ENCODE measurements at regions not wholly inside any gene's neighbourhood (a gene's known extent, or its start where the extent isn't known, plus 50 kb on each side); places are given as distances from the start of the nearest gene placed in this dataset.

GRCh38 chr7:155979994-155980393, 167.7 kb upstream of the SHH start:
- no peak for DNase-seq (ENCODE audit: low spot score)
- no peaks in the 10 kb centered on the region for H3K9me3 ChIP-seq (ENCODE audit: control insufficient read depth in 4 of 4, low read length in 3 of 4)
- no peak overlapping the region for H3K4me3 ChIP-seq (ENCODE audit: low read depth in 1 of 3, low read length in 3 of 3)
- H3K27me3 ChIP-seq (ENCODE audit: control insufficient read depth in 4 of 4, insufficient read depth in 4 of 4, low read length in 3 of 4), result peaks cover 0 to 4% (median 0%) of the 10 kb centered on the region in 4 donors
- no peaks in the 10 kb centered on the region for H3K36me3 ChIP-seq (ENCODE audit: control insufficient read depth in 4 of 4, insufficient read depth in 3 of 4, low read depth in 1 of 4, low read length in 3 of 4)
- WGBS, result 57% methylated on average over 12 of the region's 12 CpGs
- TF ChIP-seq SP1 (IDR thresholded peaks at IDR 0.05) (no peak), GABPA (IDR thresholded peaks at IDR 0.05 in 1 of 2, conservative IDR thresholded peaks at IDR 0.05 in 1 of 2) (no peak)
- TF ChIP-seq, protein P1, sequence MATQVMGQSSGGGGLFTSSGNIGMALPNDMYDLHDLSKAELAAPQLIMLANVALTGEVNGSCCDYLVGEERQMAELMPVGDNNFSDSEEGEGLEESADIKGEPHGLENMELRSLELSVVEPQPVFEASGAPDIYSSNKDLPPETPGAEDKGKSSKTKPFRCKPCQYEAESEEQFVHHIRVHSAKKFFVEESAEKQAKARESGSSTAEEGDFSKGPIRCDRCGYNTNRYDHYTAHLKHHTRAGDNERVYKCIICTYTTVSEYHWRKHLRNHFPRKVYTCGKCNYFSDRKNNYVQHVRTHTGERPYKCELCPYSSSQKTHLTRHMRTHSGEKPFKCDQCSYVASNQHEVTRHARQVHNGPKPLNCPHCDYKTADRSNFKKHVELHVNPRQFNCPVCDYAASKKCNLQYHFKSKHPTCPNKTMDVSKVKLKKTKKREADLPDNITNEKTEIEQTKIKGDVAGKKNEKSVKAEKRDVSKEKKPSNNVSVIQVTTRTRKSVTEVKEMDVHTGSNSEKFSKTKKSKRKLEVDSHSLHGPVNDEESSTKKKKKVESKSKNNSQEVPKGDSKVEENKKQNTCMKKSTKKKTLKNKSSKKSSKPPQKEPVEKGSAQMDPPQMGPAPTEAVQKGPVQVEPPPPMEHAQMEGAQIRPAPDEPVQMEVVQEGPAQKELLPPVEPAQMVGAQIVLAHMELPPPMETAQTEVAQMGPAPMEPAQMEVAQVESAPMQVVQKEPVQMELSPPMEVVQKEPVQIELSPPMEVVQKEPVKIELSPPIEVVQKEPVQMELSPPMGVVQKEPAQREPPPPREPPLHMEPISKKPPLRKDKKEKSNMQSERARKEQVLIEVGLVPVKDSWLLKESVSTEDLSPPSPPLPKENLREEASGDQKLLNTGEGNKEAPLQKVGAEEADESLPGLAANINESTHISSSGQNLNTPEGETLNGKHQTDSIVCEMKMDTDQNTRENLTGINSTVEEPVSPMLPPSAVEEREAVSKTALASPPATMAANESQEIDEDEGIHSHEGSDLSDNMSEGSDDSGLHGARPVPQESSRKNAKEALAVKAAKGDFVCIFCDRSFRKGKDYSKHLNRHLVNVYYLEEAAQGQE (IDR thresholded peaks at IDR 0.05), result no peak
- H3K9ac ChIP-seq (ENCODE audit: low read depth in 1 of 2, low read length in 2 of 2), result no peak overlapping the region
- no peak overlapping the region for H3K27ac ChIP-seq (ENCODE audit: low read depth in 1 of 2, low read length in 2 of 2)
- no peaks in the 10 kb centered on the region for H3K4me1 ChIP-seq (ENCODE audit: control insufficient read depth in 4 of 4, insufficient read depth in 4 of 4, low read length in 3 of 4)

DNA sequence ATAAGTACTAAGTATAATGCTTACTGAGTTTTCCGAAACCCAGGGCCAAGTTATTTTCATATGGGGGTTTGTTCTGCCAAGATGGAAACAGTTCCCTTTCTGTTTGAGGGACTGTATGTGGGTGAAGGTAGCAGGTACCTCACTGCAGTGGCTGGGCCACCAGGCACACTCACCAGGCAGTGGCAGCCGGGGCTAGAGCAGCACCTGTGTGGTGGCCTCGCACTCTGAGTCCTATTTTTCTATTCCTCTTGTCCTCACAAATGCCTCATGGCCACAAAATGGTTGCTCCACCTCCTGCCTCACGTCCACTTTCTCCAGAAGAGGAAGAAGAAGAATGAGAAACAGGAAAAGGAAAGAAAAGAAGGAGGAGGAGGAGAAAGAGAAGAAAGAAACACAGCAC, 167.3 kb upstream of the SHH start:
- Histone ChIP-seq H3K36me3 (ENCODE audit: control insufficient read depth in 4 of 4, insufficient read depth in 3 of 4, low read depth in 1 of 4, low read length in 3 of 4) (no peaks in the 10 kb centered on the region), H3K27me3 (ENCODE audit: control insufficient read depth in 4 of 4, insufficient read depth in 4 of 4, low read length in 3 of 4) (peaks cover 0 to 4% (median 0%) of the 10 kb centered on the region in 4 donors), H3K4me1 (ENCODE audit: control insufficient read depth in 4 of 4, insufficient read depth in 4 of 4, low read length in 3 of 4) (no peaks in the 10 kb centered on the region), H3K9me3 (ENCODE audit: control insufficient read depth in 4 of 4, low read length in 3 of 4) (no peaks in the 10 kb centered on the region), H3K27ac (ENCODE audit: low read depth in 1 of 2, low read length in 2 of 2) (no peak overlapping the region), H3K4me3 (ENCODE audit: low read depth in 1 of 3, low read length in 3 of 3) (no peak overlapping the region), H3K9ac (ENCODE audit: low read depth in 1 of 2, low read length in 2 of 2) (no peak overlapping the region)
- TF ChIP-seq HNF4G (IDR thresholded peaks at IDR 0.05), result no peak
- no peak for TF ChIP-seq YY1 (IDR thresholded peaks at IDR 0.05)
- no peak for TF ChIP-seq SP1 (IDR thresholded peaks at IDR 0.05)
- TF ChIP-seq, protein P2, sequence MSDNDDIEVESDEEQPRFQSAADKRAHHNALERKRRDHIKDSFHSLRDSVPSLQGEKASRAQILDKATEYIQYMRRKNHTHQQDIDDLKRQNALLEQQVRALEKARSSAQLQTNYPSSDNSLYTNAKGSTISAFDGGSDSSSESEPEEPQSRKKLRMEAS (IDR thresholded peaks at IDR 0.05), result no peak
- no peak for TF ChIP-seq RAD21 (IDR thresholded peaks at IDR 0.05)
- TF ChIP-seq FOXA1 (IDR thresholded peaks at IDR 0.05), result no peak
- no peak for TF ChIP-seq JUND (IDR thresholded peaks at IDR 0.05)
- TF ChIP-seq ZBTB33 (IDR thresholded peaks at IDR 0.05), result no peak
- TF ChIP-seq RXRA (IDR thresholded peaks at IDR 0.05), result no peak
- no peak for TF ChIP-seq TAF1 (conservative IDR thresholded peaks at IDR 0.05)
- DNase-seq (ENCODE audit: low spot score), result no peak
- WGBS, result 72% methylated on average over 4 of the region's 4 CpGs

- Histone ChIP-seq H3K9ac (ENCODE audit: low read depth in 1 of 2, low read length in 2 of 2) (no peak overlapping the region), H3K27ac (ENCODE audit: low read depth in 1 of 2, low read length in 2 of 2) (no peak overlapping the region), H3K27me3 (ENCODE audit: control insufficient read depth in 4 of 4, insufficient read depth in 4 of 4, low read length in 3 of 4) (peaks cover 0 to 4% (median under 1%) of the 10 kb centered on the region in 4 donors), H3K4me3 (ENCODE audit: low read depth in 1 of 3, low read length in 3 of 3) (no peak overlapping the region), H3K4me1 (ENCODE audit: control insufficient read depth in 4 of 4, insufficient read depth in 4 of 4, low read length in 3 of 4) (no peaks in the 10 kb centered on the region), H3K9me3 (ENCODE audit: control insufficient read depth in 4 of 4, low read length in 3 of 4) (no peaks in the 10 kb centered on the region), H3K36me3 (ENCODE audit: control insufficient read depth in 4 of 4, insufficient read depth in 3 of 4, low read depth in 1 of 4, low read length in 3 of 4) (no peaks in the 10 kb centered on the region)
- 75% methylated on average over 7 of the region's 7 CpGs for WGBS
- TF ChIP-seq HNF4A (conservative IDR thresholded peaks at IDR 0.05) (no peak), ZBTB33 (IDR thresholded peaks at IDR 0.05) (no peak), FOXA2 (IDR thresholded peaks at IDR 0.05) (no peak), YY1 (IDR thresholded peaks at IDR 0.05) (no peak), EGR1 (IDR thresholded peaks at IDR 0.05; ENCODE audit: low read depth in 2 of 2) (no peak), TAF1 (conservative IDR thresholded peaks at IDR 0.05) (no peak), RAD21 (IDR thresholded peaks at IDR 0.05) (no peak), JUND (IDR thresholded peaks at IDR 0.05) (no peak), GABPA (IDR thresholded peaks at IDR 0.05 in 1 of 2, conservative IDR thresholded peaks at IDR 0.05 in 1 of 2) (no peak), ATF3 (IDR thresholded peaks at IDR 0.05) (no peak), HNF4G (IDR thresholded peaks at IDR 0.05) (no peak)
- TF ChIP-seq, protein P3, sequence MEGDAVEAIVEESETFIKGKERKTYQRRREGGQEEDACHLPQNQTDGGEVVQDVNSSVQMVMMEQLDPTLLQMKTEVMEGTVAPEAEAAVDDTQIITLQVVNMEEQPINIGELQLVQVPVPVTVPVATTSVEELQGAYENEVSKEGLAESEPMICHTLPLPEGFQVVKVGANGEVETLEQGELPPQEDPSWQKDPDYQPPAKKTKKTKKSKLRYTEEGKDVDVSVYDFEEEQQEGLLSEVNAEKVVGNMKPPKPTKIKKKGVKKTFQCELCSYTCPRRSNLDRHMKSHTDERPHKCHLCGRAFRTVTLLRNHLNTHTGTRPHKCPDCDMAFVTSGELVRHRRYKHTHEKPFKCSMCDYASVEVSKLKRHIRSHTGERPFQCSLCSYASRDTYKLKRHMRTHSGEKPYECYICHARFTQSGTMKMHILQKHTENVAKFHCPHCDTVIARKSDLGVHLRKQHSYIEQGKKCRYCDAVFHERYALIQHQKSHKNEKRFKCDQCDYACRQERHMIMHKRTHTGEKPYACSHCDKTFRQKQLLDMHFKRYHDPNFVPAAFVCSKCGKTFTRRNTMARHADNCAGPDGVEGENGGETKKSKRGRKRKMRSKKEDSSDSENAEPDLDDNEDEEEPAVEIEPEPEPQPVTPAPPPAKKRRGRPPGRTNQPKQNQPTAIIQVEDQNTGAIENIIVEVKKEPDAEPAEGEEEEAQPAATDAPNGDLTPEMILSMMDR (IDR thresholded peaks at IDR 0.05; ENCODE audit: low read depth, low read length, missing input control), result no peak
- TF ChIP-seq, protein P2 (IDR thresholded peaks at IDR 0.05), result no peak
- no peak for DNase-seq (ENCODE audit: low spot score)
These were observed 163.2 kb upstream of the SHH start for GRCh38 chr7:155975490-155975889.
